ENCODE measurements at regions not wholly inside any gene's neighbourhood (a gene's known extent, or its start where the extent isn't known, plus 50 kb on each side); places are given as distances from the start of the nearest gene placed in this dataset.

DNA sequence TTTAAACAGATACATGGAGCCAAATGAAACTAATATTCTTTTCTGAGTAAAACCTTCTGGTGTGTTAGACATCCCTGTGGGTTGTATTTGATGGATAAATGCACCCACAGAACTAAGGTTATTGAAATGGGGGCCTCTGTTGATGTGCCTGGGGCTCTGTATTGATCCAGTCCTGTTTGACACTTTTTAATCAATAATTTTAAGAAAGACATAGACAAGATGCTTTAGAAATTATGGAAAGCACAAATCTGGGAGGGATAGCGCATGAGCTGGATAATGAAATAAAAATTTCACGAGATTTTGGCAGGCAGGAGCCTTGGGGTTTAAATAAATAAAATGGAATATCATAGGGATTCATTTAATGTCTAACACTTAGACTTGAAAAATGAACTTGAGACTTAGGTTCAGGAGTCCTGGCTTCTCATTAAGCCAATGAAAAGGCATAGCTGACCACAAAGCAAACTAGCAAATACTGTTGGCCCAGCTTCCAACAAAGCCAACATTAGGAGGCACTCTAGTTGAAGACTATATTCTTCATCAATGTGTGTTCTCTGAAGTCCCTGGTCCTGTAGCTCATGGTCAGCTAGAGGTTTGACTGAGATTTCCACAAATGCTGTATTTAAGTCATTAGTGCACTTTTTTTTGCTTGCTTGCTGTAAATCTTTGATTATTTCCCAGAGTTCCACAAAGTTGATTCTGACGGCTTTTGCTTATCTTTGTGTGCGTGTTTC, 64.2 kb upstream of the SH3RF3 start:
- TF ChIP-seq POLR2AphosphoS5 (IDR thresholded peaks at IDR 0.05) (no peak), CTCF (IDR thresholded peaks at IDR 0.05) (no peak), POLR2A (IDR thresholded peaks at IDR 0.05) (no peak), EP300 (IDR thresholded peaks at IDR 0.05) (no peak)

All from upper lobe of left lung (tissue), 4 donors.